IPS-NIHi7 (cell line): ENCODE measurements at regions not wholly inside any gene's neighbourhood (a gene's known extent, or its start where the extent isn't known, plus 50 kb on each side); places are given as distances from the start of the nearest gene placed in this dataset.

Source experiments
- DNase-seq: peaks from one replicate; pipeline ENCODE4 v3.0.0; 2012; ENCODE audit warnings: mixed read lengths; ENCODE audit errors: extremely low spot score

- no peak for DNase-seq
Measured at GRCh38 chr13:106814463-106814862, 246.5 kb upstream of the ARGLU1 start.

GRCh38 chr13:106810069-106810468 lies 242.1 kb upstream of the ARGLU1 start:
- DNase-seq: no peak

DNA sequence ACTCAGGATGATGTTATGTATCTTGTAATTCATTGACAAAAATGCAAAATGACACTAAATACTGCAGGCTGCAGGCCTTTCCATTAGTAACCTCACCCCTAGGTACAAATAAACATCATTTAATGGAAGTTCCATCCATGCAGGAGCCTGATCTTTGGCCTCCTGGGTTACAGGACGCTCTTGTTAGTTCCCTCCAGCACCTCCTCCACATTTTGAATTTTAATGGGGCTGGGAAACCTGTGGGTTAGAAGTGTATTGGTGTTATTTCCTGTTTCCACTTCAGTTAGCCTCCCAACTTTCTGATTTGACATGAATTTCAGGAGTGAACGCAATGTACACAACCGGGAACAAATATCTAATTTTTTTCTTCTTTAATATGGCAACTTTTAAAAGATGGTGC lies 237.1 kb upstream of the ARGLU1 start:
- DNase-seq: peak; percentile 33

DNA sequence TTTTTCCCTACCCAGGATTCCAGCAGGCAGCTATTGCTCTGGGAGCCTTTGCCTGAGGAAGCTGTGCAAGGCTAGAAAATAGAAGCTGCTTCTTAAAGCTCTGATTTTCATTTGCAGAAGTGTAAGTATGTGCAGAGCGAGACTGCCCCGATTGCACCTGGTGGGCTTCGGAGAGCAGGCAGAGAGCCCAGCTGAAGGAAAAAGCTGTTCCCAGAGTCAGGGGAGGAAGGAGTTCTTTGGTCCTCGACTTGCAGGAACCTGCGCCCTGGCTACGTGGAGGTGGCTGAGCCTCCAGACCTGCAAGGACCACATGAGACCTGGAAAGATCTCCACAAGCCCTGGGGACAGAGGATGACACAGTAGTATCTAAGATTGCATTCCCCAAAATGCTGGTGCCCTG lies 235.0 kb upstream of the ARGLU1 start:
- no peak for DNase-seq

- DNase-seq: no peak
Measured at GRCh38 chr13:106799781-106800335, 231.9 kb upstream of the ARGLU1 start.

DNA sequence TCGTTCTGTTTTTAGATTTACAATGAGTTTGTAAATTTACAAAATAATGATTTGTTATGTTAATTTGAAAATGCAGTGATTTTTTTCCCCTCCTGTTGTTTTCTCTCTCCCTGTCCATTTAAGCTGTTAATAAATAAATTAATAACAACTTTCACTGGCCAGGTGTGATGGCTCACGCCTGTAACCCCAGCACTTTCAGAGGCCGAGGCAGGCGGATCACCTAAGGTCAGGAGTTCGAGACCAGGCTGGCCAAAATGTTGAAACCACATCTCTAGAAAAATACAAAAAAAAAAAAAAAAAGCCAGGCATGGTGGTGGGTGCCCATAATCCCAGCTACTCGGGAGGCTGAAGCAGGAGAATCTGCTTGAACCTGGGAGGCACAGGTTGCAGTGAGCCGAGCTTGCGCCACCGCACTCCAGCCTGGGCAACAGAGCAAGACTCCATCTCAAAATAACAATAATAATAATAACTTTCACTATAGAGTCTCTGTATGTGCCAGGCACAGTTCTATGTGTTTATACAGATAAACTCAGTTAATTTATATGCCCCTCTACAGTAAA lies 229.2 kb upstream of the ARGLU1 start:
- DNase-seq: no peak

DNA sequence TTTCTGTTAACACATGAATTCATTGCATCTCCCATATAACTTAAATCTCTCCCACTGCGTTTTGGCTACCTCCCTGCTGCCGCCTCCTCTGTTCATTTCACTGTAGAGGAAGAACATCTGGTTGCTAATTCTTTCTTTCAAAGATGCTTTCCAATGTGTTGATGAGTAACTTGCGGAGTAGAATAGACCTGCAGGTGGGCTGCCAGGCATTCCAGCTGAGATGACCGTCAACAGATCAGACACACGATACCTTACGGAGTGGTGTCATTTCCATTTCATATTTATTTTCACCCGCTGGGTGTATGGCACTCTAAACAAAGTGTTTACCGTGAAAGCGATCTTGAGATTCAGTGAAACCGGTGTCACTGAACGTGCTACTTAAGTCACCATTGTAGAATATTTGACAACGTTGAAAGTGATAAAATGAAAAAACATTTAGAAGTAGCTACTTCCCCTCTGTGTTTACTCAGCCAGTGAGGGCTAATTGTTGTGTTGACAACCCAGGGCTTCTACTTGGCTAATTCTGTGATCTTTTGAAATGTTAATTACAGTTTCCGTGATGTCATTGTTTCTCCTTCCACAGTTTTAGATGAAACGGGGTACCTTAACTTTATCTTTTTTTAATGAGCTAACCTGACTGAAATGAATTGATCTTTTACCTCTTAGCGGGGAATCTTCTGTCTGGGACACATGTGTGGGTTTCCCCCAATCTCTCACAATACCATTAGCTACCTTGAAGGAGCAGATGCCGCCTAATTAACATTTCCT lies 228.5 kb upstream of the ARGLU1 start:
- peak; percentile 62 for DNase-seq

DNA sequence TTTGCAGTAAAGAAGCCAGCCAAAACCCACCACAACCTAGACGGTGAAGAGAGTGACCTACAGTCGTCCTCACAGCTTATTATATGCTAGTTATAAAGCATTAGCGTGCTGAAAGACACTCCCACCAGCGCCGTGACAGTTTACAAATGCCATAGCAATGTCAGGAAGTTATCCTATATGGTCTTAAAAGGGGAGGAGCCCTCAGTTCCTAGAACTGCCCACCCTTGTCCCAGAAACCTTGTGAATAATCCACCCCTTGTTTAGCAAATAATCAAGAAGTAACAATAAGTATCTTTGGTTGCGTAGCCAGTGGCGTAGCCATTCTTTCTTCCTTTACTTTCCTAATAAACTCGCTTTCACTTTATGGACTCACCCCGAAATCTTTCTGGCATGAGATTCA lies 227.9 kb upstream of the ARGLU1 start:
- DNase-seq: no peak

DNA sequence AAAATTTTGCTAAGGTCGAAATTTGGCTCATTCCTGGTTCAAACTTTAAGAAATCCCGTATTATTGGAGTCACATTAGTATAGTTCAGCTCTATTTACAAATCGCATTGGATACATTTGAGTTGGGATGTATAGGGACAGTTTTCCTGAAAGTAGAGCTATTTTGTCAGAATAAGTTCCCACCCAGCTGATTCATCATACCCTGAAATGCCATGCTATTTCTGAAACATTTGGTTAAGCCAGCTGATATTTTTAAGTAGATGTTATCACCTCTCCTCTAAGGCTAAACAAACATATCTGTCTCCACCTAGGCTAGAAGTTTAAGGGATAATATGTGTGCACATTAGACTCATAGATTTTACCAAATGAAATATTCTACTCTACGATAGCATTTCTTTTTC lies 226.2 kb upstream of the ARGLU1 start:
- DNase-seq: no peak

- no peak for DNase-seq
Measured at GRCh38 chr13:106789911-106790310, 222.0 kb upstream of the ARGLU1 start.

DNA sequence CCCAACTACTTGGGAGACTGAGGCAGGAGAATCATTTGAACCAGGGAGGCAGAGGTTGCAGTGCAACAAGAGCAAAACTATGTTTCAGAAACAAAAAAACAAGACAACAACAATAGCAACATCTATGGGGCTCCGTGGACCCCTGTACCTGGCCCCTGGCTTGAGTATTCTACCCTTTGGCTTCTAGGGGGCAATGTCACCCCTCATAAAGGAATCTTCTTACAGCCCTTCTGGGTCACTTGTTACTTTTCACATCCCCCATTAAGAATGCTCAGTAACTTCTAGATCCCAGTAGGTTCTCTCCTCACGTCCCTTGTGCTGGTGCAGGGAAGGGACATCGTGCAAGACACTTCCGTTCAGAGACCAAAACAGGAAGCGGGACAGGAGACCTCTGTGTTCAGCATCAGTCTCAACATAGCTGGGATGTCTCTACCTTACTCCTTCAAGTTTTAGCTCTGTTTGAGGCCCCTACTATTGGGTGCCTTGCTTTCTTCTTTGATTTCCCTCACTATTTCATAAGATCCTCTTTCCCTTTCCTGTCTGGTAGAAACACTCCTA lies 218.1 kb upstream of the ARGLU1 start:
- DNase-seq: no peak

DNA sequence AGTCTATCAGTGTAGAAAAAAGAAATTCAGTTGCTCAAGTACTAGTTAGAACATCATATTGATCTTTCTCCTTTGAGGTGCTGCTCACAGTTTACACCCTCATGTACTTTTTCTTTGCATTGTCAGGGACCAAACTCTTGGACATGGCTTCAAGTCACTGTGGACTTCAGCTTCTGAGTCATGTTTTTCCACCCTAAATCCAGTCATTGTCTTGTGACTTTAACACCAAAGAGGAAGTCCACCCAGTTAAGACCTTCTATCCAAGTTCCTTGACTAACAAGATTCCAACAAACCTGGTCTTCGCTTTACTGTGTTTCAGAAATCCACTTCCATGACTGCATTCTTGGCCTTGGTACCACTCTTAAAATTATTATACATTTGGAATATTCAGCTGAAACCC lies 206.7 kb upstream of the ARGLU1 start:
- DNase-seq: no peak

- no peak for DNase-seq
Measured at GRCh38 chr13:106772006-106772601, 204.2 kb upstream of the ARGLU1 start.

DNA sequence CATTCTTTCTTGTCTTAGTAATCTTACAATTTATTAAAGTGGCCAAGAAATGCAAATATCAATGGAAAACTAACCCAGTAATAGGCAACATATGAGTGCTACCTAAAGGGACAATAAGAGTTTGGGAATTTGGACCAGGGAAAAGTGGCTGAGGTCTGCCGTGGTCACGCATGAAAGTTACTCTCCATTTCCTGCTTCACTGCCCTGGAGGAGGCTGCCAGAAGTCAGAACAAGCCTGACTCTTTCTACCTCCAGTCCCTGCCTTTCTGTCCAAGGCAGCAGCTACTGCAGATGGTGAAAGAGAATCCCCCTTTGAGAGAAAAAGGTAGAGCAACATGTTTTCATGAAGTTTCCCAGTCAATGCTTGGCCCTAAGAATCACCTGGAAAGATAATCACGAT lies 201.1 kb upstream of the ARGLU1 start:
- DNase-seq: no peak

DNA sequence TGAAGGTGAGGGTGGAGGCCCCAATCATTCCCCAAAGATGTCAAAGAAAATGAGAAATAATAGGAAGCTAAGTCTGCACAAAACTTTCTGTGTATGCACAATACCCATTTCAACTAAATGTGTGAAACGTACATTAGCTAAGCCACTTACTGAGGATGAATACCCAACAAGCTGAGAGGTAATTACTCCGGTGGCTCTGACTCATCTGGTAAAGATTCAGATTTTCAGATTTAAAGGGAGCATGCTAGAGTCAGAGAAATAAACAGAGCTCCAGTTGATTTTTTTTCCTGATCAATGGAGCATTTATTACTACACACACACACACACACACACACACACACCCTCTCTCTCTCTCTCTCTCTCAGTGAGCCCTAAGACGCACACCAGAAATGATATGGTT lies 194.8 kb upstream of the ARGLU1 start:
- no peak for DNase-seq

DNA sequence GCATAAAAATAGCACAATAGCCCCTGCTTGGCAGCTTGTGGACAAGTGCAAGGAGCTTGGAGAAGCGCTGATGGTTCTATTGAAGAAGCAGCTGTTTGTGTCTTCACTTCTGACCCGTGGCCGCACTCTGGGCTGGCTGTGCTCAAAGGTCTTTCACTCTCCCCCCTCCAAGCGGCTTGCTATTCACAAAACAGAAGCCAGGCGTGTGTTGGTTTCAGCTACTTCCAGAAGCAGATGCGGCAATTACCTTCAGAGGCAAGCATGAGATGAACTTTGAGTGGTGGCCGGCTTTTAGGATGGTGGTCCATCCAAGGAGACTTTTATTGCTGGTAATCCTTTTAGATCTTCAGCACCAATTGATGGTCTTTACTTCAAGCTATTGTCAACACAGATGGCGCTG lies 188.5 kb upstream of the ARGLU1 start:
- DNase-seq: no peak

DNA sequence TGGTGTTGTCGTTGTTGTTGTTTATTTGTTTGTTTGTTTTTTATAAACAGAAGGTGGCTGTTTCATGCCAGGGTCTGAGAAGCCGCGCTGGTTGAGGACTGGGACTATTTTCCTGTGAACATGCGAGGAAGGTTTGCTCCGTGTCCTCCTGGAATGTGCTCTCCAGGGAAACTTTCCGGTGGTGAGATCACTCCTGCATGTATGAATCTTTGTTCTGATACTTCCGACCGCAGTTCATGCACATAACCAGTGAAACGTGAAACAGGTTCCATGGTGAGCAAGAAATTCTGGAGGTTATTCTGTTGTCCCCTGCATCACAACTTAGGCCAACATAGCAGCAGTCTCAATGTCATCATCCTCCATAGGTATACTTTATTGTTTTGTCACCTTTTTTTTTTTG lies 187.6 kb upstream of the ARGLU1 start:
- DNase-seq: no peak

GRCh38 chr13:106753251-106753650 lies 185.3 kb upstream of the ARGLU1 start:
- DNase-seq: no peak

- no peak for DNase-seq
Measured at GRCh38 chr13:106752584-106753170, 184.7 kb upstream of the ARGLU1 start.

DNA sequence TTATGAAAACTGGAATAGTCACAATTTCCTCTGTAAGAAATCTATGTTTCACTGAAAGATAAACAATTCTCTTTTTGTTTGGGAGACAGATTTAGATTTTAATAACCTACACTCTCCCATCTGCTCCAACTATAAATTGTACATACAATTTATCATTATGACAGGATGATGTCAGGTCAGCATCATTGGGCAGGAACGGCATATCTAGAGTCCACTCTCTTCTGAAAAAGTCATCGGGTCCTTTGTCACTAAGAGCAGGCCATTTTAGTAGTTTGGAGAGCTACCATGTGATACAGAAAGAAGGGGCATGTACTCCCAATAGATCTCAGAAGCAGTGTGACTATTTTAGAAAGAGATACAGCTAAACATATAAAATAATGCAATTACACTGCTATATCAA lies 180.8 kb upstream of the ARGLU1 start:
- no peak for DNase-seq

DNA sequence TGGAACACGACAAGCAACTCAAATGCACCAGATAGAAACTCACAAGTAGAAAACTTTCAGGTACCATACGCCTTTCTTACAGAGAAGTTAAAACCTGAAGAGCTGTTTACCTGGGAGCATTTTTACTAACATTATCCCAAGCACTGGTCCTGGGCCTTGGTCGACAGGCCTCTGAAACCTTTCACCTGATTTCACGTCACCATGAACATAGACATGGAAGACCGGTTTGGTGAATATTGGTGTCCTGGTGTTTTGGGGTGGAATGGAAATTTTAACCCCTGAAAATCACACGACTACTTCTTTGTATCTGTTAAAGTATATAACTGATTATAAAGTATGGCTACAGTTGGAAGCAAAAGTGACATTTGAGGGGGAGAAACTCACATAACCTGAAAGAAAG lies 176.6 kb upstream of the ARGLU1 start:
- no peak for DNase-seq

DNA sequence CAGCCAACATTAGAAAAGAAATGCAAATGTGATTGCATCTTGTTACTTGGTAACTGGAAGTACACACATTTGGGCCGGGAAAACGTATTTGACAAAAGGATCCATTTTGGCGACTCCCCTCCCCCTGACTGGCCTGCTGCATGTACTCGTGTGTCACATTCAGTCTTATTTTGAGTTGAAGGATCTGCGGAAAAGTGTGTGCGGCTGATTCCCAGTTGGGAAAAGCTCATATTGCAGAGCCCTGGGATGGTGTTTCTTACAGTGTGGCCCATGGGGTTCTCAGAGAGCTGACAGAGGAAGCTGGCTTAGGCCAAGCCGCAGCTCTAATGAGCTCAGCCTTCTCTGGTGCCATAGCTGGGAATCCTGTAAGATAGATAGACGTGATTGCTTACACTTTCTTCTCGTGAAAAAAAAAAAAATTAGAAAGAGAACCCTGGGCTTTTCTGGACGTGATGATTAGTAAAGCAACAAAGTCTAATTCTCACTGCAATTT lies 170.3 kb upstream of the ARGLU1 start:
- DNase-seq: no peak
